Chondrocyte (in vitro differentiated cells): ENCODE measurements at regions not wholly inside any gene's neighbourhood (a gene's known extent, or its start where the extent isn't known, plus 50 kb on each side); places are given as distances from the start of the nearest gene placed in this dataset.

Source experiments
- DNase-seq: peaks from one replicate; pipeline ENCODE4 v3.0.0; 2021; ENCODE audit warnings: mixed read lengths, low spot score
- H3K27ac Mint-ChIP-seq: one replicate; pipeline ENCODE4 v1.8.0; 2021; ENCODE audit warnings: mild to moderate bottlenecking, moderate library complexity, mixed read lengths; ENCODE audit not compliant: unreplicated experiment
- H3K27me3 Mint-ChIP-seq: 2 replicates; pipeline ENCODE4 v1.8.0; 2021; ENCODE audit warnings: low read depth, mixed read lengths
- H3K36me3 Mint-ChIP-seq: 2 replicates; pipeline ENCODE4 v1.8.0; 2021; ENCODE audit warnings: low read depth, mixed read lengths
- H3K4me1 Mint-ChIP-seq: 2 replicates; pipeline ENCODE4 v1.8.0; 2021; ENCODE audit warnings: low read depth, mild to moderate bottlenecking, mixed read lengths
- H3K4me3 Mint-ChIP-seq: one replicate; pipeline ENCODE4 v1.8.0; 2021; ENCODE audit warnings: mild to moderate bottlenecking, moderate library complexity, mixed read lengths; ENCODE audit not compliant: unreplicated experiment
- H3K9me3 Mint-ChIP-seq: 2 replicates; pipeline ENCODE4 v1.8.0; 2021; ENCODE audit warnings: low read depth, mixed read lengths
- CTCF ChIP-seq: fragments of 200-600 bp; sonication (generic); IDR thresholded peaks from 2 replicates; pipeline ENCODE4 v1.5.0; 2021; ENCODE audit warnings: antibody characterized with exemption, mild to moderate bottlenecking, moderate library complexity

GRCh38 chr6:147053311-147053921 lies 150.8 kb upstream of the STXBP5 start:
- DNase-seq: no peak
- Mint-ChIP-seq H3K27ac (no peak overlapping the region), H3K27me3 (no peaks in the 10 kb centered on the region), H3K9me3 (no peaks in the 10 kb centered on the region), H3K4me3 (no peak overlapping the region), H3K4me1 (no peaks in the 10 kb centered on the region), H3K36me3 (no peaks in the 10 kb centered on the region)
- TF ChIP-seq CTCF: no peak

GRCh38 chr6:147054158-147054557 lies 150.1 kb upstream of the STXBP5 start:
- no peak for DNase-seq
- Mint-ChIP-seq H3K4me3 (no peak overlapping the region), H3K4me1 (no peaks in the 10 kb centered on the region), H3K27ac (no peak overlapping the region), H3K27me3 (no peaks in the 10 kb centered on the region), H3K36me3 (no peaks in the 10 kb centered on the region), H3K9me3 (no peaks in the 10 kb centered on the region)
- TF ChIP-seq CTCF: no peak

GRCh38 chr6:147054871-147055270 lies 149.3 kb upstream of the STXBP5 start:
- H3K9me3 Mint-ChIP-seq: no peaks in the 10 kb centered on the region
- no peaks in the 10 kb centered on the region for H3K4me1 Mint-ChIP-seq
- no peaks in the 10 kb centered on the region for H3K36me3 Mint-ChIP-seq
- TF ChIP-seq CTCF: no peak
- DNase-seq: no peak
- H3K4me3 Mint-ChIP-seq: no peak overlapping the region
- no peak overlapping the region for H3K27ac Mint-ChIP-seq
- no peaks in the 10 kb centered on the region for H3K27me3 Mint-ChIP-seq

GRCh38 chr6:147055821-147056392 lies 148.3 kb upstream of the STXBP5 start:
- no peak for TF ChIP-seq CTCF
- H3K9me3 Mint-ChIP-seq: no peaks in the 10 kb centered on the region
- no peaks in the 10 kb centered on the region for H3K36me3 Mint-ChIP-seq
- H3K27me3 Mint-ChIP-seq: no peaks in the 10 kb centered on the region
- no peak overlapping the region for H3K27ac Mint-ChIP-seq
- no peak for DNase-seq
- H3K4me1 Mint-ChIP-seq: no peaks in the 10 kb centered on the region
- no peak overlapping the region for H3K4me3 Mint-ChIP-seq

GRCh38 chr6:147057188-147057587 lies 147.0 kb upstream of the STXBP5 start:
- Mint-ChIP-seq H3K9me3 (no peaks in the 10 kb centered on the region), H3K36me3 (no peaks in the 10 kb centered on the region), H3K27ac (no peak overlapping the region), H3K4me3 (no peak overlapping the region), H3K4me1 (no peaks in the 10 kb centered on the region), H3K27me3 (no peaks in the 10 kb centered on the region)
- no peak for TF ChIP-seq CTCF
- DNase-seq: no peak
